Cerebellar nuclear complex (tissue), 1 donor: ENCODE measurements at regions not wholly inside any gene's neighbourhood (a gene's known extent, or its start where the extent isn't known, plus 50 kb on each side); places are given as distances from the start of the nearest gene placed in this dataset.

ENCODE experiments used
- DNase-seq, 2 experiments: peaks; one replicate each; lab custom pipeline; 2025; lab: John Stamatoyannopoulos, UW

- DNase-seq: no peak
Observed at GRCh38 chr3:118811236-118811732, 223.4 kb downstream of the IGSF11 start.

- no peak for DNase-seq
Observed at GRCh38 chr3:118813472-118813871, 221.2 kb downstream of the IGSF11 start.

DNA sequence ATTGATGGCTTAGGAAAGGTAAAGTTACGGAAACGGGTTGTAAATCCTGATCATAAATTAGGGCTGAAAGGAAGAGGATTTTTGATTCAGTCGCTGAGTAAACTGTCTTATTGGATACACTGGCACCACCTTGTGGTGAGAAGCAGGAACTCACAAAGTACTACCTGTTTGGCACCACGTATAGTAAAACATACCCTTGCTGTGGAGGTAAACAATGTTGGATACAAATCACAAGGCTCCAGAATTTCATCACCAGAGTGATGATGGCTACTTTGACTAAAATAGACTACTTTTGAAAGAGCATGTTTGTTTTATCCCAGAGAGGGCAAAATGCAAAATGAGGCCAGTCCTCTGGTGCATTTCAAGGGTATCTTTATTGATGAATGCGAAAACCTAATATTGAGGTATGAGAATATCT is 216.9 kb downstream of the IGSF11 start:
- DNase-seq: no peak

GRCh38 chr3:118818386-118818785 is 216.3 kb downstream of the IGSF11 start:
- no peak for DNase-seq

GRCh38 chr3:118823626-118824025 is 211.0 kb downstream of the IGSF11 start:
- no peak for DNase-seq

- DNase-seq: no peak
Observed at GRCh38 chr3:118827446-118827845, 207.2 kb downstream of the IGSF11 start.

DNA sequence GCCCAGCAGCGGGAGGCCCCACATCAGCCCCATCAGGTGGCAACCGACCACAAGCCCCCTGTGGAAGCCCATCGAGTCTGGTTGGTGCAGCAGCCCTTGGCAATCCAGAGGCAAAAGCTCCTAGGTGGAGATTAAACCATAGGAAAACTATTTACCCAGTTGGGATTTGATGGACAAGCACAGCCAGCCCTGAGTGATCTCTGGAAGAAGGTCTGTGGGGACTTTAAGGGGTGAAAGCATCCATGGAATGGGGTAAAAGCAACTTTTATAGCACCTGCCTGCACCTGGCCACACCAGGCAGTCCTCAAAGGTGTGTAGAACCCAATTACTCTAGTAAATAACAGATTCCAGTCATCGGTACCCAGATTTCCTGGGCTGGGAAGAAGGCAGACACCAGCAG is 206.3 kb downstream of the IGSF11 start:
- no peak for DNase-seq

DNA sequence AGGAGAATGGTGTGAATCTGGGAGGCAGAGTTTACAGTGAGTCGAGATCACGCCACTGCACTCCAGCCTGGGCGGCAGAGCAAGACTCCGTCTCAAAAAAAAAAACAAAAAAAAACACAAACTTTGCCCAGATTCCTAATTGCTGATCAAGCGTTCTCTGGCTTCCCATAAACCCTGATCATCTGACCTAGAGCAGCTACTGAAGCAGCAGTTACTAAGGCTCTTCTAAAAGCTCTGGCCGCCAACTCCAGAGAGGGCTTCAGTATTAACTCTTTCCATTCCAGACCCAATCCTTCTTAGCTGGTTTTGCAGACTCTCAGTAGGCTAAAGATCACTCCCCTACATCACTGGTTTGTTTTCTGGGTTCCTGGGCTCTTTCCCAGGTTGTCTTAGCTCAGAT is 201.6 kb downstream of the IGSF11 start:
- no peak for DNase-seq

DNA sequence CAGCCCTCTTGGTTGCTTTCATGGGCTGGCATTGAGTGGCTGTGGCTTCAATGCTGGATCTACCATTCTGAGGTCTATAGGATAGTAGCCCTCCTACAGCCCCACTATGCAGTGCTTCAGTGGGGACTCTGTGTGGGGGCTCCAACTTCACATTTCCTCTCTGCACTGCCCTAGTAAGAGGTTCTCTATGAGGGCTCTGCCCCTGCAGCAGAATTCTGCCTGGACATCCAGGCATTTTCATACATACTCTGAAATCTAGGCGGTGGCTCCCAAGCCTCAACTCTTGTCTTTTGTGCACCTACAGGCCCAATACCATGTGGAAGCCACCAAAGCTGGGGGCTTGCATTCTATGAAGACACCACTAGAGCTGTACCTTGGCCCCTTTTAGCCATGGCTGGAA is 195.8 kb downstream of the IGSF11 start:
- no peak for DNase-seq

- no peak for DNase-seq
Observed at GRCh38 chr3:118842147-118842863, 192.3 kb downstream of the IGSF11 start.

GRCh38 chr3:118846176-118846575 is 188.5 kb downstream of the IGSF11 start:
- DNase-seq: no peak
